HG02981 (cell line): ENCODE measurements at regions not wholly inside any gene's neighbourhood (a gene's known extent, or its start where the extent isn't known, plus 50 kb on each side); places are given as distances from the start of the nearest gene placed in this dataset.
"Not testable (repeated sequence)": the region's sequence is repeated elsewhere in the genome, so short reads cannot be mapped to it uniquely, and the experiment has no call there.

Experiments used
- ATAC-seq: cut with Tn5 transposase; IDR thresholded peaks from one replicate; pipeline ENCODE4 v1.9.1; 2021; ENCODE audit warnings: mild to moderate bottlenecking, moderate library complexity; ENCODE audit not compliant: unreplicated experiment

DNA sequence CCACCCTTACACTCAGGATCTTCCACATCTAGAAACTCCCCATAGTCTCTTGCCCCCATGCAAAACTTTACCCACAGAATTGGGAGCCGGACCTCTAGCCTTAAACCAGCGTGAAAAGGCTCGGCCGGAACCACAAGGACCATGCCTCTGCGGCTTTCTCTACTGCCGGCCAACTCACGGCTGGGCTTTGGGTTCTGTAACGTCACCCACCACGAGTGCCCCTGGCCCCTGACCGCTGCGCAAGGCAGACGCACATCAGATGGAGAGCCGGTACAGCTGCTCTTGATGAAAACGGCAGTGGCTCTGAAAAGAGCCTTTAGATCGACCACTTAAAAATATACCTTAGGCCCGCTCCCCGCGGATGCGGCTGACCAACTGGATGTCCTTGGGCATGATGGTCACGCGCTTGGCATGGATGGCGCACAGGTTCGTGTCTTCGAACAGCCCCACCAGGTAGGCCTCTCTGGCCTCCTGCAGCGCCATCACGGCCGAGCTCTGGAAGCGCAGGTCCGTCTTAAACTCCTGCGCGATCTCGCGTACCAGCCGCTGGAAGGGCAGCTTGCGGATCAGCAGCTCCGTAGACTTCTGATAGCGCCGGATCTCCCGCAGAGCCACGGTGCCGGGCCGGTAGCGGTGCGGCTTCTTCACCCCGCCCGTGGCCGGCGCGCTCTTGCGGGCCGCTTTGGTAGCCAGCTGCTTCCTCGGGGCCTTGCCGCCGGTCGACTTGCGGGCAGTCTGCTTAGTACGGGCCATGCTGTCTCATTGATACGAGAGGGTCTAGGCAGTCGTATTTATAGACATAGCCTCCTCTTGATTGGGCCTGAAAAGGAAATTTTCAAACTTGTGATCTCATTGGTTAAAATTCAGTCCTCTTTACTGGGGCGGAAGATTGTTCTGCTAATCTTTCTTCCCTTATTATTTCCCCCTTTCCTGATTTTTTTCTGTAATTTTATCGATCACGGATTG lies 66.3 kb downstream of the FAM72C start:
- ATAC-seq, result not testable (repeated sequence)

DNA sequence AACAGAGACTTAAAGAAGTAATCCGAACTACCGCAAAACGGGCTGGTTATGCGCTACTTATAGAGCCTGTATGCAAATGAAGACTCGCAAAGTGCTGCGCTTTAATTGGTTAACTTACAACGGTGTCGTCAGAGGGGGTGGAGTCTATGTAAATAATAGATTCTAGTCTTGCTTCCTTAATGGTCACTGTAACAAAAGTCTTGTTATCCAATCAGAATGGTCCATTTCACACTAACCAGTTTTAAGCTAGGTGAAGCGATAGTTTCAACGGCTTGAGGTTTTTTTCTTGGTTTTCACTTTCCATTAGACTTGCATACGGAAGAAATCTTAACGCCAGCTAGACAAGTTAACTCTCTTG lies 67.2 kb downstream of the FAM72C start:
- ATAC-seq, result peak; percentile 55

DNA sequence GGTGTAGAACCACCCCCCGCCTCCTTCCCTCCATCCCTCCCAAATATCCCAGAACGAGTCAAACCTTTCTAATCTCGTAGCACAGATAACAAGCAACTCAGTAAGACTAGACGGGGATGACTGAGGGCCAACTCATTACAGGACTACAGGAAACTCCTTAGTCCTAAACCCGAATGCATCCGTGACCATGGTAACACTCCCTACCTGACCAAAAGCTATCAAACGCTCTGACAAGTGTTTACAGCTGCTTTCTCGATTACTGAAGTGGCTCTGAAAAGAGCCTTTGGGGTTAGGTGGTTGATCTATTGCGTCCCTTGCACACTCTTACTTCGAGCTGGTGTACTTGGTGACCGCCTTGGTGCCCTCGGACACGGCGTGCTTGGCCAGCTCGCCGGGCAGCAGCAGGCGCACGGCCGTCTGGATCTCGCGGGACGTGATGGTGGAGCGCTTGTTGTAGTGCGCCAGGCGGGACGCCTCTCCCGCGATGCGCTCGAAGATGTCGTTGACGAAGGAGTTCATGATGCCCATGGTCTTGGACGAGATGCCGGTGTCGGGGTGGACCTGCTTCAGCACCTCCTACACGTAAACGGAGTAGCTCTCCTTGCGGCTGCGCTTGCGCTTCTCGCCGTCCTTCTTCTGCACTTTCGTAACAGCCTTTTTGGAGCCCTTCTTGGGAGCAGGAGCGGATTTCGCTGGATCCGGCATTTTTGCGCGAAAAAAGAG lies 67.7 kb downstream of the FAM72C start:
- ATAC-seq, result not testable (repeated sequence)

DNA sequence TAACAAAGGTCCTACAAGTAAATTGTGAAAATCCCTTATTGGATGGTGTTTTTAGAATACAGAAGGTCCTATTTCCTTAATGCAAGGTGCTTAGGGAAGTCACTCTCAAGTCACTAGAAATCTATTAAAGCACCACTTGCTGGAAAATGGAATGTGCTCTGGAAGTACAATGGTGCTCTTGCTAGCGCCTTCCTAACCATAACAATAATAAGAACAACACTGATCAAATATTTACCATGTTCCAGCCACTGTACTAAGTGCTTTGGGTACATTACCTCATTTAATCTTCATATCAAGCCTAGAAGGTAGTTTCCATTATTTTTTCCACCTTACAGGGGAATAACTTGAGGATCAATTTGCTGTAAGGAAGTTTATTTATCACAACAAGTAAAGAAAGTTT lies 75.4 kb downstream of the FAM72C start:
- not testable (repeated sequence) for ATAC-seq

- peak; percentile 92 for ATAC-seq
Measured at GRCh38 chr1:143884932-143885574, 86.7 kb downstream of the FAM72C start.

DNA sequence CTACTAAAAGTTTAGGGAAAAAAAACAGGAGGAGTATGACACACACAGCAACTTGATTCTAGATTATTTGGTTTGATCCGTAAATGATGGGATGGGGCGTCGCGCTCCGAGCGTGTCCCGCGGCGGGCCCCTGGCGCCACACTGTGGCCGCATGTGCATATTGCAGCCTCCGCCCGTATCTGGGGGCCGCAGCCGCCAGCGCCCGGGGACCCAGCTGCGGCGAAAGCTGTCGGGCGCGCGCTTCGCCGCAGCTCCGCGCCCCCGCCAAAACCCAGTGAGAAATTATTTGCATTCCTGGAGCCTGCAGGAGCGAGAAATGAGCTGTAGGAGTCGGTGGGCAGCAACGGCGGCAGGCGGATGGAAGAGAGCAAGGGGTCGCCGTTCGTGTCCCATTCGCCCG lies 87.3 kb downstream of the FAM72C start:
- ATAC-seq, result peak; percentile 83

DNA sequence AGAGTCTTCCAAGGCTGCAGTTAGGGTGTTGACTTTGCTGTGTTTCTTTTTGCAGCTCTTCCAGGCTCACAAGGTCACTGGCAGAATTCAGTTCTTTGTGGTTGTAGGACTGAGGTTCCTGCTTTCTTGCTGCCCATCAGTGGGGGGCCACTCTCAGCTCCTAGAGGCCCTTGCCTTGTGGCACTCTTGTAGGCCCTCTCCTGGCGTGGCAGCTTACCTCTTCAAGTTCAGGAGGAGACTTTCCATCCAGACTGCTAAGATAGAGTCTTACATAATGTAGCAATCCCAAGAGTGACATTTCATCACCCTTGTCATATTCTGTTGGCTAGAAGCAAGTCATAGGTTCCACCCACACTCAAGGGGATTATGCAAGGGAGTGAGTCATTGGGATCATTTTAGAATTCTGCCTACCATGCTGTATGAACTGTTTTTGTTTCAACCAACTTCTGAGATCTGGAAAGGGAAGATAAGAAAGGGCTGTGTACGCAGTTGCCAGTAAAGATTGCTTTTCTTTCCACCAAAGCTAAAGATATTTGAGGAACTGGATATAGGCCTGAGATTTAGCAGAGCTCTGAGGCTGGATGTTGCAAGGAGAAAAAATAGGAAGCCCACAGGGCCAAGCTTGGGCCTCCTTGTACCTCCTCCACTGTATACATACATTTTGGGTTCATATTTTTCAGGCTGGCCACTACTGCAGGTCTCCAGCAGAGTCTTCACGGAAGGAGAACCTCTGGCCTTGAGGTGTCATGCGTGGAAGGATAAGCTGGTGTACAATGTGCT lies 91.8 kb downstream of the FAM72C start:
- not testable (repeated sequence) for ATAC-seq

GRCh38 chr1:143875947-143876346 lies 95.8 kb downstream of the FAM72C start:
- ATAC-seq, result not testable (repeated sequence)

- not testable (repeated sequence) for ATAC-seq
Measured at GRCh38 chr1:143874625-143875024, 97.2 kb downstream of the FAM72C start.

DNA sequence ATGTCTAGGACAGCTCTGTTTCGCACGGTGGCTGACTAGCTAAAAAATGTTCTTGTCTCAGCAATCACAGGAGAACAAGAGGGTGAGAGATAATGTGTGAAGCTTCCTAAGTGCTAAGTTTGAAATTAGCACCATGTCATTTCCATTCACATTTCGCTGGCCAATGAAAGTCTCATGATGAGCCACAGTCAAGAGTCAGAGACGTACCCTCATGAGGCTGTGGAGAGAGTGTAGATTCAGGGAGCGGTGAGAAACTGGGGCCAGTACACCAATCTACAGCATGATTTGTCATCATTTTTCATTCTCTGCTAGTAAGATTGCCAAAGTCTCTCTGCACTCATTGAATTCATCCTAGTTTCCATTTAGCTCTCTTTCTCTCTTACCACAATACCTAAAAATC lies 98.1 kb downstream of the FAM72C start:
- not testable (repeated sequence) for ATAC-seq

GRCh38 chr1:143870388-143870787 lies 101.4 kb downstream of the FAM72C start:
- ATAC-seq, result not testable (repeated sequence)

DNA sequence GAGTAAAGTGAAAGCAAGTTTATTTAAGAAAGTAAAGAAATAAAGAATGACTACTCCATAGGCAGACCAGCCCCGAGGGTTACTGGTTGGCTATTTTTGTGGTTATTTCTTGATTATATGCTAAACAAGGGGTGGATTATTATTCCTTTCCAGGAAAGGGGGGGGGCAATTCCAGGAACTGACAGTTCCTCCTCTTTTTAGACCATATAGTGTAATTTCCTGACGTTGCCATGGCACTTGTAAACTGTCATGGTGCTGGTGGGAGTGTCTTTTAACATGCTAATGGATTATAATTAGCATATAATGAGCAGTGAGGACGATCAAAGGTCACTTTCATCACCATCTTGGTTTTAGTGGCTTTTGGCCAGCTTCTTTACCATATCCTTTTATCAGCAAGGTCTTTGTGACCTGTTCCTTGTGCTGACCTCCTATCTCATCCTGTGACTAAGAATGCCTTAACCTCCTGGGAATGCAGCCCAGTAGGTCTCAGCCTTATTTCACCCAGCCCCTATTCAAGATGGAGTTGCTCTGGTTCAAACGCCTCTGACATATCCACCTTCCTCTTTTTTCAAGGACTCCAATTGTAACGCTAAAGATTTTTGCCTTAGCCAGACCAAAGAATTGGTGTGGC lies 104.1 kb downstream of the FAM72C start:
- ATAC-seq, result not testable (repeated sequence)

DNA sequence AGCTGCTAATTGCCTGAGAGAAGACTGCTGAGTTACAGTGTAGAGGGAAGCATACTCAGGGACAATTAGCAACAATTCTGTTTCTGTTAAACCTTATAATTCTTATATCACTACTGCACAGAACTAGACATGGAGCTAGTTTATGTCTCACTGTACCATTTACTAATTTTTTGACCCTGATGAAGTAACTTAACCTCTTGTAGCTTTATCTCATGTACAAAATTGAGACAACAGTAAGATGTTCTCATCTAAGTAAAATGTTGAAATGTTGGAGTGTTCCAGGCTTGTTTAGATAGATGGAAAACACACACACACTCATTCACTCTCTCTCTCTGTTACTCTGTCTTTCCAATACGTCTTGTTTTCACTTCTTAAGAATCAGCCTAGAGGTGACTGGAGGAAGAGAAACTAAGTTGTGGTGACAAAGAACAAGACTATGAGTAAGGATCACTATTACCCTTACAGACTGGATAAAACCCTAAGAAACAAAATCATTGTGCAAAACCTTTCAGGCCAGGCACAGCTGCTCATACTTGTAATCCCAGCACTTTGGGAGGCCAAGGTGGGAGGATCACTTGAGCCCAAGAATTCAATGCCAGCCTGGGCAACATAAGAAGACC lies 107.8 kb downstream of the FAM72C start:
- ATAC-seq, result peak; percentile 77

- not testable (repeated sequence) for ATAC-seq
Measured at GRCh38 chr1:143862722-143863121, 109.1 kb downstream of the FAM72C start.

DNA sequence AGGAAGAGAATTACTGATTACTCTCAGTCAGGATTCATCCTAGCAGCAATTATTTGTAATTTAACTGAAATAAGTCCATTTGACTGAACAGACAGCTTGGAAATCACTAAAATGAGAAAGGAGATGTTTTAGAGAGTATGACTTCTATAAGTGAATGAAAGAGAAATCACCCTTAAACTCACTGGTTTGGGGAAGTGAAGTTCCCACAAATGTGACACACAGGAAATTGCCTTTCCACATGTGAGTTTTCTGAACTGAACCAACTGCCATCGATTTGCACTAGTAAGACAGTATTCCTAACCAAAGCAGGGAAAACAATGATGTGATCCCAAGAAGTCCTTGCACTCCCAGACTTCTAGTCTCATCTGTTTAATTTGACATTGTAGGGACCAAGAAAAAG lies 110.5 kb downstream of the FAM72C start:
- not testable (repeated sequence) for ATAC-seq

DNA sequence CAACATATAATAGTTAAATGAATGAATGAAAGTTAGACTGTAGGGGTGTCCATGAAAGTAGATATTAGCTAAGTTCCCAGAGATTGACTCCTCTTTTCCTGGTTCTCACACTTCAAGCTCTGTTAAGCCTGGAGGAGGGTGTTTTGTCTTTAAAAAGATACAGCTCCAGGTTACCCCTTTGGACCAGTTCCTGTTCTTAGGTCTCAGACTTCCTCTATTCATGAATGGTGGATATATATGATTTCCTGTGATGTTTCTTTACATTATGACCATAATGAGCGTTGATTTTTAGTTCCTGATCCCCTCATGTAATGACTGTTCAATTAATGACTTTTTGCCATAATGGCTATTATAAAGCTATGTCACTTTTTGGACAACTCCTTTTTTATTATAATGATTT lies 115.9 kb downstream of the FAM72C start:
- not testable (repeated sequence) for ATAC-seq

DNA sequence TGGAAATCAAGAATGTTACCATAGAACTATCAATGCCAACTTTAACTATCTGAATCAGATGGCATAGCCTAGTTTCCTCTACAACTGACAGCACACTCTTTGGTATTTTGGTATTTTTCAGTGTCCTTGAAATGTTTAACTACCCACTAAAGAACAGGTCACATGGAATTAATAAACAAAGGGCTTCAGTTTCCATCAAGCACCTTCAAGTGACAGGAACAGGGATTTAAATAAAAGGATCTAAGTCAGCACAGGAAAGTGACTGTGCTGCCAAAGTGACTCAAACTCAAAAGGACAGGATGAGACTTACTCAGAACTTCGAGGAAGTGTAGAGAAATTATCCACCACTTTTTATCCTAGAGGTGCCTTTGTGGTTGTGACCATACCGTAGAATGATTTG lies 117.7 kb downstream of the FAM72C start:
- not testable (repeated sequence) for ATAC-seq

- not testable (repeated sequence) for ATAC-seq
Measured at GRCh38 chr1:143850637-143851036, 121.1 kb downstream of the FAM72C start.

DNA sequence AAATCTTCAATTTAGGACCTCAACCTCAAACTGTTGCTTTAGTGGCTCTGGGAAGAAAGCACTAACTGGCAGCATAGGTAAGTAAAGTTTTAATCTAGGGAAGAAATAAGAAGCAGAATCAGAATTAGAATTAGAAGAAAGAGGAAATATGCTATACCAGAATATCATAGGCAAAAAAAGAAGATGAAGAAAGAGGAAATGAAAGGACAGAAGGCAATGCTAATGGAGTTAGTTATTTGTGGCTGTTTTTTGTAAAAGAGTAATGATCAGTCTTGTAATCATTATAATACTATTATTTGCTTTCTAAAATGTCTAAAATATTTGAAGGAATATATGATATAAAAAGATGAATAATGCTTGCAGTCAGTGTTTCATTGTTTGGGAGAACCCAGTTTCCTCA lies 122.9 kb downstream of the FAM72C start:
- ATAC-seq, result not testable (repeated sequence)

DNA sequence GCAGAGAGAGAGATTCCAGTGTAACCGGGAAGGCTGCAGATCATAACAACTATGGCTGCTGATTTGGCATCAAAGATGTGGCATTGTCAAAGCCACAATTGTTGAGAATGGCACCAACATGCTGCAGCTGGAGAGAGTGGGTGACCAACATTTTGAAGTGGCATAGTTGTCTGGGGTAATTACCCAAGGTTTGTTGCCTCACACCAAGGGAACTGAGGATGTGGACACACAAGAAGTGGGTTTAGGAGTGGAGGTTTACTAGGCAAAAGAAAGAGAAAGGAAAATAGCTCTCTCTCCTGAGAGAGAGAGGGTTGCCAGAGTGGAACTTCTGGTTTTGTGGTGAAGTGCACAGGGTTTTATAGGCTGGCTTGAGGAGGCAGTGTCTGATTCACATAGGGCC lies 126.6 kb downstream of the FAM72C start:
- ATAC-seq, result not testable (repeated sequence)
